ENCODE measurements at regions not wholly inside any gene's neighbourhood (a gene's known extent, or its start where the extent isn't known, plus 50 kb on each side); places are given as distances from the start of the nearest gene placed in this dataset.

GRCh38 chr6:54613596-54613995, 233.0 kb upstream of the FAM83B start:
- peaks cover 0 to 4% (median 0%) of the 10 kb centered on the region in 3 donors for H3K4me1 ChIP-seq
- TF ChIP-seq CTCF (IDR thresholded peaks at IDR 0.05), result no peak
- H3K9me3 ChIP-seq, result no peaks in the 10 kb centered on the region
- no peak overlapping the region for H3K27ac ChIP-seq
- H3K27me3 ChIP-seq, result no peaks in the 10 kb centered on the region
- ATAC-seq (no peak), DNase-seq (no peak), FAIRE-seq (no peak)
- no peaks in the 10 kb centered on the region for H3K36me3 ChIP-seq
- 53 to 58% methylated on average over 1 of the region's 1 CpG for WGBS, 2 donors
- H3K4me3 ChIP-seq, result no peak overlapping the region
- intact Hi-C loops (cut with DNase I), result no loop called here

GRCh38 chr6:54614499-54615195, 231.9 kb upstream of the FAM83B start:
- TF ChIP-seq CTCF (IDR thresholded peaks at IDR 0.05), result no peak
- Histone ChIP-seq H3K27me3 (no peaks in the 10 kb centered on the region), H3K9me3 (no peaks in the 10 kb centered on the region), H3K4me3 (no peak overlapping the region), H3K27ac (no peak overlapping the region), H3K36me3 (no peaks in the 10 kb centered on the region), H3K4me1 (peaks cover 0 to 4% (median 0%) of the 10 kb centered on the region in 3 donors)
- peak in 1 of 6 donors; percentile 13 for DNase-seq
- 84 to 87% methylated on average over 9 of the region's 9 CpGs for WGBS, 2 donors
- no peak for FAIRE-seq
- intact Hi-C loops (cut with DNase I), result no loop called here
- no peak for ATAC-seq

GRCh38 chr6:54617730-54618129, 228.8 kb upstream of the FAM83B start:
- WGBS, 2 donors, result 0 to 7% methylated on average over 1 of the region's 1 CpG
- FAIRE-seq (no peak), ATAC-seq (peak in 3 of 4 donors; percentile 35 to 85 (median 84))

GRCh38 chr6:54618572-54618971, 228.0 kb upstream of the FAM83B start:
- ATAC-seq, result no peak
- no peaks in the 10 kb centered on the region for H3K27me3 ChIP-seq
- H3K4me1 ChIP-seq, result peaks cover 0 to 10% (median 0%) of the 10 kb centered on the region in 3 donors
- no peak overlapping the region for H3K27ac ChIP-seq
- no peaks in the 10 kb centered on the region for H3K36me3 ChIP-seq
- no peak for DNase-seq
- no peak overlapping the region for H3K4me3 ChIP-seq
- H3K9me3 ChIP-seq, result no peaks in the 10 kb centered on the region
- intact Hi-C loops (cut with DNase I), result no loop called here
- FAIRE-seq, result no peak
- no peak for TF ChIP-seq CTCF (IDR thresholded peaks at IDR 0.05)

More at GRCh38 chr6:54617730-54618129, 228.8 kb upstream of the FAM83B start:
- Histone ChIP-seq H3K36me3 (no peaks in the 10 kb centered on the region), H3K27me3 (no peaks in the 10 kb centered on the region), H3K9me3 (no peaks in the 10 kb centered on the region), H3K27ac (no peak overlapping the region), H3K4me1 (peaks cover 0 to 10% (median 0%) of the 10 kb centered on the region in 3 donors), H3K4me3 (no peak overlapping the region)
- TF ChIP-seq CTCF (IDR thresholded peaks at IDR 0.05), result no peak
- DNase-seq, result no peak
- intact Hi-C loops (cut with DNase I), result no loop called here

- intact Hi-C loops (cut with DNase I), result no loop called here
- no peak for TF ChIP-seq CTCF (IDR thresholded peaks at IDR 0.05)
- FAIRE-seq (no peak), DNase-seq (no peak), ATAC-seq (no peak)
- Histone ChIP-seq H3K36me3 (no peaks in the 10 kb centered on the region), H3K27ac (no peak overlapping the region), H3K4me3 (no peak overlapping the region), H3K4me1 (peaks cover 0 to 10% (median 0%) of the 10 kb centered on the region in 3 donors), H3K9me3 (no peaks in the 10 kb centered on the region), H3K27me3 (no peaks in the 10 kb centered on the region)
- WGBS, 2 donors, result 78 to 94% methylated on average over 2 of the region's 2 CpGs
Measured at GRCh38 chr6:54619102-54619501, 227.5 kb upstream of the FAM83B start.
